ENCODE measurements at regions not wholly inside any gene's neighbourhood (a gene's known extent, or its start where the extent isn't known, plus 50 kb on each side); places are given as distances from the start of the nearest gene placed in this dataset.

DNA sequence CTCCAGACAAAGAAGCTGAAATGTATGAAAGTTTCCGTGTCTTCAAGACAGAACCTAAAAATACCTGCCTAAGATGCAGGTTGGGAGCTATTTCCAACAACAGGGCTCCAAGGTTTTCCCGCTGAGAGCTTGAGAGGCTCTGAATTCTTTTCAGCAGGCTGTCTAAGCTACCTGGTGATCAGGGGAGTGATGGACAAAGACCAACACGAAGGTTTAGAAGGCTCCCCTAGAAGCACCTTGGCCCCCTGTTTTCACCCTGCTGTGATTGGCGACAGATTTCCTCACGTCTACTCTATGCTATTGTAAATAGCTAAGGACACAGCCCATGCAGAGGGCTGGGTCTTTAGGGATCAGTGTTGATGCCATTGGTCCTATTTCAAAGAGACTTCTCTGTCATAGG lies 275.2 kb upstream of the SALL1 start:
- POLR2A ChIA-PET, result no interaction called here

DNA sequence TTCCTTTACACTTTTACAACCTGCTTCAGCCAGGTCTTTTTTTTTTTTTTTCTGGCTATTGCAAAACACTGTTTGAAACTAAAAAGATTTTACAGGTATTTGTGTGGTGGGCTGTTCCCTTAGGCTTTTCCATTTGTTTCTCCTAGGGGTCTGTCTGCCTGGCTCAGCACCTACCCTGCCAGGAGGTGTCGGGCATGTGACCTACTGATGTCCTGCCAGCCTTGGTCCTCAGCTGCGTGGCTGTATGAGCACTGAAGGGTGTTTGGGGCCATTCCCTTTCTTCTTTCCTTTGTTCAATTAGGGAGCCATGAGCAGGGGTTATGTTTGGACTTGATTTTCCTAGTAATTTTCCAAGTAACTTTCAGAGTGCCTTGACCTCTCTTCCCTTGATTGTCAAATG lies 269.2 kb upstream of the SALL1 start:
- no peaks in the 10 kb centered on the region for H3K36me3 ChIP-seq (ENCODE audit: control insufficient read depth, insufficient read depth, low read length)
- POLR2A ChIA-PET, result no interaction called here
- TF ChIP-seq, protein P1, sequence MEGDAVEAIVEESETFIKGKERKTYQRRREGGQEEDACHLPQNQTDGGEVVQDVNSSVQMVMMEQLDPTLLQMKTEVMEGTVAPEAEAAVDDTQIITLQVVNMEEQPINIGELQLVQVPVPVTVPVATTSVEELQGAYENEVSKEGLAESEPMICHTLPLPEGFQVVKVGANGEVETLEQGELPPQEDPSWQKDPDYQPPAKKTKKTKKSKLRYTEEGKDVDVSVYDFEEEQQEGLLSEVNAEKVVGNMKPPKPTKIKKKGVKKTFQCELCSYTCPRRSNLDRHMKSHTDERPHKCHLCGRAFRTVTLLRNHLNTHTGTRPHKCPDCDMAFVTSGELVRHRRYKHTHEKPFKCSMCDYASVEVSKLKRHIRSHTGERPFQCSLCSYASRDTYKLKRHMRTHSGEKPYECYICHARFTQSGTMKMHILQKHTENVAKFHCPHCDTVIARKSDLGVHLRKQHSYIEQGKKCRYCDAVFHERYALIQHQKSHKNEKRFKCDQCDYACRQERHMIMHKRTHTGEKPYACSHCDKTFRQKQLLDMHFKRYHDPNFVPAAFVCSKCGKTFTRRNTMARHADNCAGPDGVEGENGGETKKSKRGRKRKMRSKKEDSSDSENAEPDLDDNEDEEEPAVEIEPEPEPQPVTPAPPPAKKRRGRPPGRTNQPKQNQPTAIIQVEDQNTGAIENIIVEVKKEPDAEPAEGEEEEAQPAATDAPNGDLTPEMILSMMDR (IDR thresholded peaks at IDR 0.05; ENCODE audit: insufficient read depth, low read depth, low read length), result no peak
- no peaks in the 10 kb centered on the region for H3K27me3 ChIP-seq (ENCODE audit: control insufficient read depth, insufficient read depth, low read length)
- CTCF ChIA-PET, result interaction anchor here (1.3 kb wide), 1 partner anchor 10 kb away, joined by 6 read pairs; no protein-coding TSS in a partner anchor
- no peak overlapping the region for H3K4me3 ChIP-seq (ENCODE audit: low read depth, low read length)
- no peak for DNase-seq (ENCODE audit: low read depth)

More for the DNA sequence above, 275.2 kb upstream of the SALL1 start:
- no peaks in the 10 kb centered on the region for H3K36me3 ChIP-seq (ENCODE audit: control insufficient read depth, insufficient read depth, low read length)
- no peak overlapping the region for H3K4me3 ChIP-seq (ENCODE audit: low read depth, low read length)
- CTCF ChIA-PET, result no interaction called here
- TF ChIP-seq, protein P1 (IDR thresholded peaks at IDR 0.05; ENCODE audit: insufficient read depth, low read depth, low read length), result no peak
- no peak for DNase-seq (ENCODE audit: low read depth)
- no peaks in the 10 kb centered on the region for H3K27me3 ChIP-seq (ENCODE audit: control insufficient read depth, insufficient read depth, low read length)

DNA sequence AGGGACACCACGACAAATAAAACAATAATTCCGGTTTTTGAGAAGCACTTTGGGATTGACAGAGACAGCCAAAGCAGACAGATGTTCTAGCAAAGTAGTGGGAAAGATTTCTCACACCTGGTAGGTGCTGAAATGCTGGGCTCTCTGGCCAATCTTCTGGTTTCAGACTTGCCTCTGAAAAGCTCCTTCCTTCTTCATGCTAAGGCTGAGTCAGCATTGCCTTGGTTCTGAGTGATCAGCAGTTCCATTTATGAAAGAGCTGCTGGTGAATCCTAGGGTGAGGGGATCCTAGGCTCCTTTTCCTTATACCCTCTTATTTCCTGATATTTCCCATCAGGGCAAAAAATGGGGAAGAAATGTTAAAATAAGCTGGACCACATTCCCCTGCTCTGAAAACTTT lies 268.7 kb upstream of the SALL1 start:
- CTCF ChIA-PET, result interaction anchor here (1.3 to 1.9 kb wide), 2 partner anchors 11 to 22 kb away, joined by 4 to 6 read pairs; no protein-coding TSS in a partner anchor
- DNase-seq (ENCODE audit: low read depth), result no peak
- Histone ChIP-seq H3K4me3 (ENCODE audit: low read depth, low read length) (no peak overlapping the region), H3K27me3 (ENCODE audit: control insufficient read depth, insufficient read depth, low read length) (no peaks in the 10 kb centered on the region), H3K36me3 (ENCODE audit: control insufficient read depth, insufficient read depth, low read length) (no peaks in the 10 kb centered on the region)
- POLR2A ChIA-PET, result interaction anchor here (0.5 kb wide), 1 partner anchor 289 kb away, joined by 3 read pairs; no protein-coding TSS in a partner anchor
- TF ChIP-seq, protein P1 (IDR thresholded peaks at IDR 0.05; ENCODE audit: insufficient read depth, low read depth, low read length), result no peak

DNA sequence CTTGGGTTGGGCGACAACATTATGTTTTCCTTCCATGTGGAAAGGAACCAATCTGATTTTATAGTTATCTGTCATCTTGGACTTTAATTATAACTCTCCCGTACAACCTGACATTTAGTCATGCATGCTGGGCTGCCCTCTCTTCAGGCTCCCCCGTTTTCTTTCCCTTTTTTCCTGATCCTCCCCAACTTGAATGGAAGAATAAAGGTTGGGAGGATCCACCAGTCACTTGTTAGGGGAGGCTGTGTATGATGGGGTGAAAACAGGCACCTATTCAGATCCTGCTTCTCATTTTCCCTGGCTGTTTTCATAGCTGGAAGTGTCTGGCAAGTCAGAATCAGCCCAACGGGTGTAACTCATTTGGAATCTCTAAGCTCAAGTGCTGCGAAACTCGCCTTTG lies 267.2 kb upstream of the SALL1 start:
- Histone ChIP-seq H3K4me3 (ENCODE audit: low read depth, low read length) (no peak overlapping the region), H3K36me3 (ENCODE audit: control insufficient read depth, insufficient read depth, low read length) (no peaks in the 10 kb centered on the region), H3K27me3 (ENCODE audit: control insufficient read depth, insufficient read depth, low read length) (no peaks in the 10 kb centered on the region)
- DNase-seq (ENCODE audit: low read depth), result no peak
- ChIA-PET CTCF (interaction anchor here (0.5 to 1.9 kb wide), 2 partner anchors 20 to 47 kb away, joined by 3 to 4 read pairs; no protein-coding TSS in a partner anchor), POLR2A (no interaction called here)
- TF ChIP-seq, protein P1 (IDR thresholded peaks at IDR 0.05; ENCODE audit: insufficient read depth, low read depth, low read length), result no peak

DNA sequence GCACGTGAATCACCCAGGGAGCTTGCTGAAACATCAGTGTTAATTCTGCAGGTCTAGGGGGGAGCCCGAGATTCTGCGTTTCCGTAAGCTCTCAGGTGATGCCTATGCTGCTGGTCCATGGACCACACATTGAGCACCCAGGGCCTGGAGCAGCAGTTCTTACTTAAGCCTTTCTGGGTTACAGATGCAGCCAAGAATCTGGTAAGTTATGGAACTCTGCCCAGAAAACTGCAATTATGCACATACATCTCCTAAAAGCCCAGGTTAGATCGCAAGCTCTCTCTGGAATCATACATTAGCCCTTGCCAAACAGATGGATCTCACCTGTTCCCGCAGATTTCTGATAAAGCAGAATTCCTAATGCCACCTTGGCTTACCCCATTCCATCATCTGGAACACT lies 265.9 kb upstream of the SALL1 start:
- ChIA-PET POLR2A (no interaction called here), CTCF (no interaction called here)
- Histone ChIP-seq H3K36me3 (ENCODE audit: control insufficient read depth, insufficient read depth, low read length) (no peaks in the 10 kb centered on the region), H3K27me3 (ENCODE audit: control insufficient read depth, insufficient read depth, low read length) (no peaks in the 10 kb centered on the region), H3K4me3 (ENCODE audit: low read depth, low read length) (no peak overlapping the region)
- TF ChIP-seq, protein P1 (IDR thresholded peaks at IDR 0.05; ENCODE audit: insufficient read depth, low read depth, low read length), result no peak
- no peak for DNase-seq (ENCODE audit: low read depth)

Data from BJ (cell line).